MCF 10A (cell line): ENCODE measurements at regions not wholly inside any gene's neighbourhood (a gene's known extent, or its start where the extent isn't known, plus 50 kb on each side); places are given as distances from the start of the nearest gene placed in this dataset.
"Not testable (repeated sequence)": the region's sequence is repeated elsewhere in the genome, so short reads cannot be mapped to it uniquely, and the experiment has no call there.

Experiments used
- BruUV-seq: library from RNA; stranded (reverse); fragments of 400-500 nt; replicated peaks from 2 replicates; lab custom pipeline; 2021; lab: Mats Ljungman, UMichigan
- CTCF ChIA-PET: fragments of 300-600 bp; sonication (Branson Sonifier 250); formaldehyde crosslinking; extraction: SDS; loops from one replicate; lab custom pipeline; 2021; ENCODE audit warnings: antibody characterized with exemption, inconsistent platforms; lab: Yijun Ruan, JAX
- POLR2A ChIA-PET: fragments of 300-600, 350-650 bp; sonication (Branson Sonifier 250); formaldehyde crosslinking; extraction: SDS; loops from one replicate; lab custom pipeline; 2020; ENCODE audit warnings: antibody characterized with exemption, inconsistent platforms; lab: Yijun Ruan, JAX
- DNase-seq: peaks from one replicate; pipeline ENCODE4 v3.0.0-alpha.2; 2018; ENCODE audit not compliant: unreplicated experiment
- H3K27ac Mint-ChIP-seq: one replicate; pipeline ENCODE4 v1.8.0; 2022; ENCODE audit warnings: mild to moderate bottlenecking, low read depth, mixed read lengths; ENCODE audit not compliant: unreplicated experiment
- H3K27me3 Mint-ChIP-seq: one replicate; pipeline ENCODE4 v1.8.0; 2022; ENCODE audit warnings: mixed read lengths; ENCODE audit not compliant: insufficient read depth, unreplicated experiment
- H3K36me3 Mint-ChIP-seq: one replicate; pipeline ENCODE4 v1.8.0; 2022; ENCODE audit warnings: mild to moderate bottlenecking, moderate library complexity, mixed read lengths; ENCODE audit not compliant: insufficient read depth, unreplicated experiment
- H3K4me1 Mint-ChIP-seq: one replicate; pipeline ENCODE4 v1.8.0; 2022; ENCODE audit warnings: mixed read lengths; ENCODE audit not compliant: insufficient read depth, unreplicated experiment
- H3K4me3 Mint-ChIP-seq: one replicate; pipeline ENCODE4 v1.8.0; 2022; ENCODE audit warnings: mild to moderate bottlenecking, moderate library complexity, mixed read lengths; ENCODE audit not compliant: unreplicated experiment
- H3K9me3 Mint-ChIP-seq: one replicate; pipeline ENCODE4 v1.8.0; 2022; ENCODE audit warnings: mixed read lengths; ENCODE audit not compliant: unreplicated experiment
- intact Hi-C: fragments of 100-400 bp; cut with micrococcal nuclease; formaldehyde crosslinking; loops from 2 replicates; pipeline ENCODE4 v1.14.1; 2022
- TF ChIP-seq, protein P1 (sequence below): fragments of 200-600 bp; IDR thresholded peaks from one replicate; pipeline ENCODE4 v1.8.0; 2022; ENCODE audit warnings: antibody characterized with exemption, mild to moderate bottlenecking; ENCODE audit not compliant: unreplicated experiment

GRCh38 chr18:14999085-14999975 lies 251.4 kb downstream of the ANKRD30B start:
- Mint-ChIP-seq H3K9me3 (peaks cover 7% of the 10 kb centered on the region), H3K27ac (no peak overlapping the region), H3K4me1 (no peaks in the 10 kb centered on the region), H3K27me3 (no peaks in the 10 kb centered on the region), H3K36me3 (no peaks in the 10 kb centered on the region), H3K4me3 (no peak overlapping the region)
- BruUV-seq: no TSS peak
- TF ChIP-seq, protein P1, sequence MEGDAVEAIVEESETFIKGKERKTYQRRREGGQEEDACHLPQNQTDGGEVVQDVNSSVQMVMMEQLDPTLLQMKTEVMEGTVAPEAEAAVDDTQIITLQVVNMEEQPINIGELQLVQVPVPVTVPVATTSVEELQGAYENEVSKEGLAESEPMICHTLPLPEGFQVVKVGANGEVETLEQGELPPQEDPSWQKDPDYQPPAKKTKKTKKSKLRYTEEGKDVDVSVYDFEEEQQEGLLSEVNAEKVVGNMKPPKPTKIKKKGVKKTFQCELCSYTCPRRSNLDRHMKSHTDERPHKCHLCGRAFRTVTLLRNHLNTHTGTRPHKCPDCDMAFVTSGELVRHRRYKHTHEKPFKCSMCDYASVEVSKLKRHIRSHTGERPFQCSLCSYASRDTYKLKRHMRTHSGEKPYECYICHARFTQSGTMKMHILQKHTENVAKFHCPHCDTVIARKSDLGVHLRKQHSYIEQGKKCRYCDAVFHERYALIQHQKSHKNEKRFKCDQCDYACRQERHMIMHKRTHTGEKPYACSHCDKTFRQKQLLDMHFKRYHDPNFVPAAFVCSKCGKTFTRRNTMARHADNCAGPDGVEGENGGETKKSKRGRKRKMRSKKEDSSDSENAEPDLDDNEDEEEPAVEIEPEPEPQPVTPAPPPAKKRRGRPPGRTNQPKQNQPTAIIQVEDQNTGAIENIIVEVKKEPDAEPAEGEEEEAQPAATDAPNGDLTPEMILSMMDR: no peak
- no peak for DNase-seq
- ChIA-PET CTCF (interaction anchor here (0.6 kb wide), 1 partner anchor 20 kb away, joined by 3 read pairs; no protein-coding TSS in a partner anchor), POLR2A (no interaction called here)
- intact Hi-C loops: no loop called here

DNA sequence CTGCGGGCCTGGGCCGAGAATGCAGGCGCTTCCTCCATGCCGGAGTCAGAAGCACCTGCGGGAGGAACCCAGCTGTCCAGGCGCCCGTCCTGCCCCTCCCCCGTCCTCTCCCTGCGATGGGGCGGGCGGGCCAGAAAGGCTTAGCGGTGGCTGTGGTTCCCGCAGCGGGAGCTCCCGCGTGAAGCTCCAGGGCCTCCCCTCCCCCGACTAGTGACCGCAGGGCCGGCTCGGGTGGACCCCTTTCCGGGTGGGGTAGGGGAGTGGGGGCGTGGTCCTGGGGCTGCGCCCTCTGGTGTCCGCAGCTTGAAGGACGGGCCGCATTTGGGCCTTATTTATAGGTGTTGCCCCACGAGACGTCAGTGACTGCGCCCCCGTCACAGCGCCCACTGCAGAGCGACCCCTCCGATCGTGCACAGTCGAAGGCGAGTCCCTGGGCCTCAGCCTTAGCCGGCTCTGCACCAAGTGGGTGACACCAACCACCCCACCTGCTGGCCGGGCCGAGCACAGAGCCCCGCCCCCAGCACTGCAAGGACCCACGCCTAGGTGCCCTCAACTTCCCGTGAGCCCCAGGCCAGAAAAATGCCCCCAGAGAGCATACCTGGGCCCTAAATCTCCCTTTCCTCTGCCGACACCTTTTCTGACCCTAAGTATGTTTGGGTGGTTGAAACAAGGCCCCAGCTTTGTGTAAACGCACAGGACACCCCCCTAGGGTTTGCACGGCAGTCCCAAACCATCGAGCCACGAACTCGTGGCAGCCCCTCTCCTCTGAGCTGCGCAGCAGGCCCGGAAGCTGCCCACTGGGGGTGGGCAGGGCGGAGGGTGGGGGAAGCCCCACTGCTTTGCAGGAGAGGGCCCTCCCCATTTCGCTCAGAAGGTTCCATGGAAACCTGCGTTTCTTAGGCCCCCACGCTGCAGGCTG lies 252.4 kb downstream of the ANKRD30B start:
- H3K27me3 Mint-ChIP-seq, H3K4me1 Mint-ChIP-seq, POLR2A ChIA-PET, BruUV-seq, intact Hi-C loops, H3K36me3 Mint-ChIP-seq, H3K4me3 Mint-ChIP-seq, CTCF ChIA-PET, H3K27ac Mint-ChIP-seq, DNase-seq, H3K9me3 Mint-ChIP-seq: not testable (repeated sequence)

DNA sequence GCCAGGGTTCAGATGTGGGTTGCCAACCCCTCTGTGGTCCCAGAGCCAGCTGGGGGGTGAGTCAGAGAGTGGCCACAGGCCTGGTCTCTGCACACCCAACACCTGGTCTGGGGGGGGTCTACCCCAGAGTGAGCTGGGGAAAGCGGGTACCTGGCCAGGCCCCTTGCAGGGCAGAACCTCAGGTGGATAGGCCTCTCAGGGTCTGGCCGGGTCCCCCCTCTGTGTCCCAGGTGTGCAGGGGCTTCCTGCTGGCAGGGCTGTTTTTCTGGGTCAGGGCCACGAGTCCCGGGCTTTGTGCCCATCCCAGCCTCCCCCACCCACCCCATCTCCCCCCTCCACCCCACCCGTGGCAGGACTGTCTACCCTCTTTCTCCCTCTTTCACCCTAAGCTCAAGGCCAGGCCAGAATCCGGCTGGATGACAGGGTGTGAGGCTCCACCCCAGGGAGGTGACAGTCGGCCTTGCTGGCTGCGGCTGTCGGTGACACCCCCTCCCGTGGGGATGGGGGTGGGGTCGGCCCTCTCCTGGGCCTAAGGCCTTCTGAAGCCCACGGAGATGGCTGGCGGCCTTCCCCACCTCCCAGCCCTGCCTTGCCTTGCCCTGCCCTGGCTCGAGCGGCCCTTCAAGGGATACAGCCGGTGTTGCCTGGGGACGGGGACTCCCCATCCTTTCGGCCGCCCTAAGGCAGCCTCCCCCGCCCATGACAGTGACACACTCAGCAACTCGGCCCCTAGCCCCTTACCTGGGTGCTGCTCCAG lies 253.2 kb downstream of the ANKRD30B start:
- H3K36me3 Mint-ChIP-seq, POLR2A ChIA-PET, BruUV-seq, H3K4me3 Mint-ChIP-seq, DNase-seq, H3K27me3 Mint-ChIP-seq, intact Hi-C loops, CTCF ChIA-PET, H3K27ac Mint-ChIP-seq, H3K9me3 Mint-ChIP-seq, H3K4me1 Mint-ChIP-seq: not testable (repeated sequence)

DNA sequence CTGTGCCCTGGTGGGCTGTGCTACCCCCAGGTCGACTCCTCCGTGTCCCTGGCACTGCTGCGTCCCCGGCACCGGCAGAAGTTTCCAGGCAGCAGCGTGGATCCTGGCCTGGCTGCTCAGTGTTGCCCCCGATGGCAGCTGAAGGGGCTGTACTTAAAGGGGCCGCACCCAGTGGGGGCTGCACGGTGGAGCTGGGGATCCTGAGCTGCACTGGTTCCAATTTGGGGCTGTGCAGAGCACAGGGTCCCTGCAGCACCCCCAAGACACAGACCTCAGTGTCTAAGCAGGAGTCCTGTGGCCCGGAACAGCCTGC lies 253.8 kb downstream of the ANKRD30B start:
- CTCF ChIA-PET, H3K4me1 Mint-ChIP-seq, intact Hi-C loops, DNase-seq, POLR2A ChIA-PET, H3K4me3 Mint-ChIP-seq, H3K27me3 Mint-ChIP-seq, H3K27ac Mint-ChIP-seq, H3K36me3 Mint-ChIP-seq, BruUV-seq: not testable (repeated sequence)
- peaks cover 13% of the 10 kb centered on the region for H3K9me3 Mint-ChIP-seq

- H3K4me3 Mint-ChIP-seq, POLR2A ChIA-PET, H3K9me3 Mint-ChIP-seq, H3K4me1 Mint-ChIP-seq, DNase-seq, H3K27me3 Mint-ChIP-seq, CTCF ChIA-PET, H3K36me3 Mint-ChIP-seq, H3K27ac Mint-ChIP-seq, intact Hi-C loops, BruUV-seq: not testable (repeated sequence)
Observed at GRCh38 chr18:15002765-15003164, 254.8 kb downstream of the ANKRD30B start.

DNA sequence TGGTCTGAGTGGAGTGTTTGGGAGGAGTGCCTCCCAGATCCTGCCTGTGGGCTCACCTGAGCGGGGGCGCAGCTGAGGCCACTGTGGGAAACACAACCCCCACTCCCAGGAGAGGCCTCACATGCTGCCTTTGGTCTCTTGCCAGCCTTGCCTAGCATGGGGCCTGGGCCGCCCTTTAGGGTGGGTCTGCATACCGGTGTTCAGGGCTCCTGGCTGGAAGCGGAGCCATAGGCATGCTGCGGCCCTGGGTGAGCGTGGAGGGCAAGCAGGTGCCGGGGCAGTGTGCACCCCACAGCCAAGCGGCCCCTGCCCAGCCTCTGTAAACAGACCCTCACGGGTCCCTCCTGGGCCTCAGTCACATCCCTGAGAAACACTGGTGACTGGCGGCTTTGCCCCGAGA lies 255.3 kb downstream of the ANKRD30B start:
- POLR2A ChIA-PET, H3K9me3 Mint-ChIP-seq, H3K36me3 Mint-ChIP-seq, H3K4me3 Mint-ChIP-seq, H3K27ac Mint-ChIP-seq, H3K27me3 Mint-ChIP-seq, intact Hi-C loops, BruUV-seq, H3K4me1 Mint-ChIP-seq, DNase-seq: not testable (repeated sequence)
- CTCF ChIA-PET: interaction anchor here (0.6 kb wide), 1 partner anchor 10 kb away, joined by 3 read pairs; no protein-coding TSS in a partner anchor

DNA sequence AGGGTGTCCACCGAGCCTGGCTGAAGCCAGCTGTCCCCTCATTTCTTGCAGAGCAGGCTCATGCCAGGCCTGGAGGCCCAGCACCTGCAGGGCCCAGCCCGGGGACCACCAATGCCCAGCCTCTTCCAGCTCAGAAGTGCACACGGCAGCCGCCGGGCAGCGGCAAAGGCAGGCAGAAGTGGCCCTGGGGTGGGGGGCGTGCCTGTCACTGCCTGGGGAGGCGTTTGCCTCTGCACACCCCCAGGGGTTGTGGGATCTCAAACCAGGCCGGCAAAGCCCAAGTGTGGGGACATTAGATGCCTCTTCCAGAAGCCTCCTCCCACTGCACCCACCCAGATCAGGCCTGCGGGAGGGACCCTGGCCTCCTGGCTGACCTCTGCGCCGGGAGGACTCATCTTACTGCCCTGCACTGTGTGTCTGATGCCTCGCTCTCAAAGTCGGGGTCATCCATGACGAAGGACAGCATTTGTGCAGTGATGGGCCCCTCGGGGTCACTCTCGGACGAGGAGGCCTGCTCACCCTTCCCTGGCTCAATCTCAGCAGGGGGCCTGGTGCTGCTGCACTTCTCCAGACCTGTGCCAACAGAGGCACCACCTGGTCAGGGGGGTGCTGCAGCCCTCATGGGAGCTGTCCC lies 255.8 kb downstream of the ANKRD30B start:
- H3K36me3 Mint-ChIP-seq, H3K4me3 Mint-ChIP-seq, H3K27ac Mint-ChIP-seq, POLR2A ChIA-PET, DNase-seq, H3K27me3 Mint-ChIP-seq, H3K9me3 Mint-ChIP-seq, BruUV-seq, H3K4me1 Mint-ChIP-seq, intact Hi-C loops: not testable (repeated sequence)
- CTCF ChIA-PET: interaction anchor here (0.6 kb wide), 1 partner anchor 11 kb away, joined by 3 read pairs; no protein-coding TSS in a partner anchor
